HL-60 (cell line): ENCODE measurements at regions not wholly inside any gene's neighbourhood (a gene's known extent, or its start where the extent isn't known, plus 50 kb on each side); places are given as distances from the start of the nearest gene placed in this dataset.

Source experiments
- DNase-seq, 2 experiments: peaks; one replicate each; pipeline ENCODE4 v3.0.0-alpha.2; 2010 to 2020; ENCODE audit warnings: low read depth in 1 of 2, low spot score in 1 of 2
- H3K27ac ChIP-seq: fragments of 250-450 bp; sonication (Bioruptor Pico); replicated peaks from 2 replicates; pipeline ENCODE4 v1.5.1; 2020; ENCODE audit warnings: mild to moderate bottlenecking, moderate library complexity
- H3K27me3 ChIP-seq: fragments of 250-450 bp; sonication (Bioruptor Pico); 2 replicates; pipeline ENCODE4 v1.5.1; 2021; ENCODE audit warnings: mild to moderate bottlenecking, moderate library complexity; ENCODE audit not compliant: insufficient read depth, poor library complexity, severe bottlenecking
- H3K4me3 ChIP-seq: replicated peaks from 2 replicates; pipeline ENCODE4 v1.5.1; 2011; ENCODE audit warnings: mild to moderate bottlenecking, control low read depth, low read length; ENCODE audit not compliant: insufficient read depth
- CTCF ChIP-seq: IDR thresholded peaks from one replicate; pipeline ENCODE4 v1.5.1; 2011; ENCODE audit warnings: low read length, control low read depth, inconsistent platforms; ENCODE audit not compliant: insufficient read depth
- GABPA ChIP-seq: IDR thresholded peaks from 2 replicates; pipeline ENCODE4 v1.6.1; 2012; ENCODE audit warnings: low read depth
- POLR2AphosphoS5 ChIP-seq: IDR thresholded peaks from 2 replicates; pipeline ENCODE4 v1.6.1; 2012; ENCODE audit warnings: low read depth
- REST ChIP-seq: IDR thresholded peaks from 2 replicates; pipeline ENCODE4 v1.6.1; 2012; ENCODE audit warnings: low read depth; ENCODE audit not compliant: insufficient replicate concordance
- SPI1 ChIP-seq: IDR thresholded peaks from 2 replicates; pipeline ENCODE4 v1.6.1; 2012; ENCODE audit warnings: low read depth, mild to moderate bottlenecking, borderline replicate concordance

GRCh38 chr17:72351884-72352346 lies 231.1 kb downstream of the SOX9 start:
- Histone ChIP-seq H3K27me3 (no peaks in the 10 kb centered on the region), H3K4me3 (no peak overlapping the region), H3K27ac (no peak overlapping the region)
- no peak for DNase-seq
- TF ChIP-seq POLR2AphosphoS5 (no peak), GABPA (no peak), SPI1 (no peak), CTCF (no peak), REST (no peak)

GRCh38 chr17:72353502-72353901 lies 232.7 kb downstream of the SOX9 start:
- DNase-seq, result no peak
- no peak for TF ChIP-seq GABPA
- TF ChIP-seq CTCF, result no peak
- TF ChIP-seq POLR2AphosphoS5, result no peak
- TF ChIP-seq REST, result no peak
- TF ChIP-seq SPI1, result no peak
- H3K27ac ChIP-seq, result no peak overlapping the region
- no peaks in the 10 kb centered on the region for H3K27me3 ChIP-seq
- H3K4me3 ChIP-seq, result no peak overlapping the region

GRCh38 chr17:72354071-72354470 lies 233.3 kb downstream of the SOX9 start:
- TF ChIP-seq REST (no peak), SPI1 (no peak), GABPA (no peak), CTCF (no peak), POLR2AphosphoS5 (no peak)
- Histone ChIP-seq H3K4me3 (no peak overlapping the region), H3K27me3 (no peaks in the 10 kb centered on the region), H3K27ac (no peak overlapping the region)
- DNase-seq, result no peak
